ENCODE measurements at regions not wholly inside any gene's neighbourhood (a gene's known extent, or its start where the extent isn't known, plus 50 kb on each side); places are given as distances from the start of the nearest gene placed in this dataset.
"Not testable (repeated sequence)": the region's sequence is repeated elsewhere in the genome, so short reads cannot be mapped to it uniquely, and the experiment has no call there.

DNA sequence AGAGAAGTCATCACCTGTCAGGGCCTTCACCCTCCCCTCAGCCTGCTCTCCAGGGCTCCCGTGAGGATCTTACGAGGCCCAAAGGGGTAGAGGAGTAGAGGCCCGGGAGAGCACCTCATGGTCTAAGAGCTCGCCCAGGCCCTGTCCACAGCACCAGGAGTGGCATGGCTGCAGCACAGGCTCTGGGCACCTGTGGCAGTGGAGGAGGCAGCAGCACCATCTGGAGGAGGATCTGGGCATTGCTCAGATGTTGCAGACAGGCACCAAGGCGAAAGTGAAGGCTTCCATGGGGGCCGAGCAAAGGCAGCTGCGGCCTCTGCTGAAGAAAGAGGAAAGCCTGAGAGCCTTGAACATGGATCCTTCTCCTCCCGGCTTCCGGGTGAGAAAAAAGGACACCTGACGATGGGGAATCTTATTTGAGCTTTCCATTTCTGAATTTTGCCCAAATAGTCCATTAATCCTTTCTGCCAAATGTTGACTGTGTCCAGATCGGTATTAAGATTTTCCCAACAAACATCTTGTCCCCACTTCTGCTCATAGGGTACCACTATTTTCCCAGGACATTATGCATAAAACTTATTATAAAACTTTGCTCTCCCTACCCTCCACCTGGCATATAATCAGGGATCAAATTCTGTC, 604.7 kb downstream of the PTPRC start:
- Histone ChIP-seq H3K9me3 (no peaks in the 10 kb centered on the region), H3K4me3 (no peak overlapping the region), H3K36me3 (no peaks in the 10 kb centered on the region), H3K27me3 (no peaks in the 10 kb centered on the region), H3K4me1 (no peaks in the 10 kb centered on the region), H3K27ac (no peak overlapping the region)
- DNase-seq: no peak
- no peak for TF ChIP-seq POLR2A (IDR thresholded peaks at IDR 0.05)
- TF ChIP-seq, protein P1, sequence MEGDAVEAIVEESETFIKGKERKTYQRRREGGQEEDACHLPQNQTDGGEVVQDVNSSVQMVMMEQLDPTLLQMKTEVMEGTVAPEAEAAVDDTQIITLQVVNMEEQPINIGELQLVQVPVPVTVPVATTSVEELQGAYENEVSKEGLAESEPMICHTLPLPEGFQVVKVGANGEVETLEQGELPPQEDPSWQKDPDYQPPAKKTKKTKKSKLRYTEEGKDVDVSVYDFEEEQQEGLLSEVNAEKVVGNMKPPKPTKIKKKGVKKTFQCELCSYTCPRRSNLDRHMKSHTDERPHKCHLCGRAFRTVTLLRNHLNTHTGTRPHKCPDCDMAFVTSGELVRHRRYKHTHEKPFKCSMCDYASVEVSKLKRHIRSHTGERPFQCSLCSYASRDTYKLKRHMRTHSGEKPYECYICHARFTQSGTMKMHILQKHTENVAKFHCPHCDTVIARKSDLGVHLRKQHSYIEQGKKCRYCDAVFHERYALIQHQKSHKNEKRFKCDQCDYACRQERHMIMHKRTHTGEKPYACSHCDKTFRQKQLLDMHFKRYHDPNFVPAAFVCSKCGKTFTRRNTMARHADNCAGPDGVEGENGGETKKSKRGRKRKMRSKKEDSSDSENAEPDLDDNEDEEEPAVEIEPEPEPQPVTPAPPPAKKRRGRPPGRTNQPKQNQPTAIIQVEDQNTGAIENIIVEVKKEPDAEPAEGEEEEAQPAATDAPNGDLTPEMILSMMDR (IDR thresholded peaks at IDR 0.05): peak in 1 of 4 experiments; percentile 9
- intact Hi-C loops (cut with DNase I; ENCODE audit: low total_unique reads): no loop called here

DNA sequence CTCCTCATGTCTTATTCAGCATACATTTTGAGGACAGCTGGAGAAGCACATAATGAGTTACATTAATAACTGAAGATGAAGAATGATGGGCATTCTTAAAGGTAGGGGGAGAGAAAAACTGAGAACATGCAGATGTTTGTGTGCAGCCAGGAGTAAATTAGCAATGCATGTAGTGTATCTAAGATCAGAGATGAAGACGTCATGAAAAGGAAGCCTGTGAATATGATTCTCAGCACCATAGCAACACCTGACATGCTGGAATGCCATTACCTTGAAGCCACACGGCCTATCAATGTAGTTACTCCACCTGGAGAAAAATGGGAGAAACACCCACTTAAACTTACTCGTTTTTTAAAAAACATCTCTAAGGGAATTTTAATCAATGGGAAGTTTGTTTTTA, 607.1 kb downstream of the PTPRC start:
- Histone ChIP-seq H3K36me3 (no peaks in the 10 kb centered on the region), H3K27ac (no peak overlapping the region), H3K9me3 (no peaks in the 10 kb centered on the region), H3K27me3 (no peaks in the 10 kb centered on the region), H3K4me1 (no peaks in the 10 kb centered on the region), H3K4me3 (no peak overlapping the region)
- intact Hi-C loops (cut with DNase I; ENCODE audit: low total_unique reads): no loop called here
- TF ChIP-seq, protein P1 (IDR thresholded peaks at IDR 0.05): no peak
- no peak for DNase-seq

DNA sequence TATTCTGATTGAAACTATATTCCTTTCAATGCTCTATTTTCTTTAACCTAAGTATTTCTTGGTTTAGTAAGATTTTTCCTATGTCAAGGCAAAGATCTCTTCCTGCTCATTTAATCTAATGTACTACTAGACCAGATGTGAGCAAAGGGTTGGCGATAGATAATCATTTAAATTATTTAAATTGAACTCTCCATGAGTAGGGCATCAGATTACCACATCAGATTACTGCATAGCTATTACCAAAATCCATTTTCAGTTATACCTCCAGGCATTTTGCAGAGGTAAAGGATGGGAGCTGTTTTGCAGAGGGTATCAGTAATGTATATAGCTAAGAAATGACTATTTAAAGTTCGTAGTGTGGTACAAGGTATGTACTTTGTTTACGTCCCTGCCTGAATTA, 607.9 kb downstream of the PTPRC start:
- Histone ChIP-seq H3K4me3 (no peak overlapping the region), H3K36me3 (no peaks in the 10 kb centered on the region), H3K9me3 (no peaks in the 10 kb centered on the region), H3K27ac (no peak overlapping the region), H3K27me3 (no peaks in the 10 kb centered on the region), H3K4me1 (no peaks in the 10 kb centered on the region)
- TF ChIP-seq, protein P1 (IDR thresholded peaks at IDR 0.05): no peak
- TF ChIP-seq POLR2A (IDR thresholded peaks at IDR 0.05): no peak
- intact Hi-C loops (cut with DNase I; ENCODE audit: low total_unique reads): no loop called here
- DNase-seq: no peak

DNA sequence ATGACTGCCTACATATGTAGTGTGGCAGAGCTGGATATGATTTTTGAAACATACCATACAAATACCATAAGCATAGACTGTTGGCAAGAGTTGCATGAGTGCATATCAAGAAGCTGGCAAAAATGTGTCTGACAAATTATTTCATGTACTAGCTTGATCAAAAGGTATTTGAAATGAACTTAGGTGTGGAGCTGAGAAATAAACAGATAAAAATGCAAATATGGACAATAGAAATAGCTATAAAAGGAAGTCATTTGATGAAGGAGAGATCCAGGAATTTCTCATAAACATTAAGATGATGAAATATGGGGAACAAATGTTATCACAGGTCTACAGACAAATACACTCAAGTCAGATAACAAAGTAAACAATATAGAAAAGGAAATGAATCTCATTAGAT, 609.1 kb downstream of the PTPRC start:
- H3K4me1 ChIP-seq: no peaks in the 10 kb centered on the region
- intact Hi-C loops (cut with DNase I; ENCODE audit: low total_unique reads): no loop called here
- no peak for TF ChIP-seq POLR2A (IDR thresholded peaks at IDR 0.05)
- TF ChIP-seq, protein P1 (IDR thresholded peaks at IDR 0.05): no peak
- no peaks in the 10 kb centered on the region for H3K36me3 ChIP-seq
- H3K27me3 ChIP-seq: no peaks in the 10 kb centered on the region
- no peak overlapping the region for H3K4me3 ChIP-seq
- no peaks in the 10 kb centered on the region for H3K9me3 ChIP-seq
- no peak overlapping the region for H3K27ac ChIP-seq
- DNase-seq: no peak

DNA sequence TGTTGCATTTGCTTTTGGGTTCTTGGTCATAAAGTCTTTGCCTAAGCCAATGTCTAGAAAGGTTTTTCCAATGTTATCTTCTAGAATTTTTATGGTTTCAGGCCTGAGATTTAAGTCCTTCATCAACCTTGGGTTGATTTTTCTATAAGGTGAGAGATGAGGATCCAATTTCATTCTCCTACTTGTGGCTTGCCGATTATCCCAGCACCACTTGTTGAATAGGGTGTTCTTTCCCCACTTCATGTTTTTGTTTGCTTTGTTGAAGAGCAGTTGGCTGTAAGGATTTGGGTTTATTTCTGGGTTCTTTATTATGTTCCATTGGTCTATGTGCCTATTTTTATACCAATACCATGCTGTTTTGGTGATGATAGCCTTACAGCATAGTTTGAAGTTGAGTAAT, 615.2 kb downstream of the PTPRC start:
- DNase-seq; H3K4me1 ChIP-seq; H3K4me3 ChIP-seq; H3K9me3 ChIP-seq; intact Hi-C loops (cut with DNase I; ENCODE audit: low total_unique reads); H3K27ac ChIP-seq; H3K27me3 ChIP-seq; H3K36me3 ChIP-seq: not testable (repeated sequence)

DNA sequence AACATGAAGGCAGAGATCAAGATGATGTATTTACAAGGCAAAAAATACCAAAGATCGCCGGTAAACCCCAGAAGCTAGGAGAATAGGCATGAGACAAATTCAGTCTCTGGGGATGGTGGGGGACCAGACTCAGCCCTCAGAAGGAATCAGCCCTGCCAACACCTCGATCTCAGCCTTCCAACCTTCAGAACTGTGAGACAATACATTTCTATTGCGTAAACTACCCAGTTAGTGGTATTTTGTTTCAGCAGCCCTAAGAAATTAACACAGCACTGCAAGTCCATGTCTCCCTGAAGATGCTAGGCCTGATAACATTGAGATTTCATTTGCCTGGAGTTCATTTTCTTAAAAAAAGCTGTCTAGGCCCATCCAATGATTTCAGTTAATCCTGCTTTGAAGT, 622.5 kb downstream of the PTPRC start:
- no peak for DNase-seq
- intact Hi-C loops (cut with DNase I; ENCODE audit: low total_unique reads): no loop called here

More for the DNA sequence above, 622.5 kb downstream of the PTPRC start:
- Histone ChIP-seq H3K27ac (no peak overlapping the region), H3K36me3 (no peaks in the 10 kb centered on the region), H3K4me1 (no peaks in the 10 kb centered on the region), H3K27me3 (no peaks in the 10 kb centered on the region), H3K4me3 (no peak overlapping the region), H3K9me3 (no peaks in the 10 kb centered on the region)
- TF ChIP-seq POLR2A (IDR thresholded peaks at IDR 0.05): no peak
- TF ChIP-seq, protein P1 (IDR thresholded peaks at IDR 0.05): no peak
